SU-DHL-6 (cell line): ENCODE measurements at regions not wholly inside any gene's neighbourhood (a gene's known extent, or its start where the extent isn't known, plus 50 kb on each side); places are given as distances from the start of the nearest gene placed in this dataset.

Source experiments
- EZH2phosphoT487 ChIP-seq: fragments of 200-600 bp; sonication (generic), shearing (Covaris generic); conservative IDR thresholded peaks from 2 replicates; pipeline ENCODE4 v1.6.1; 2018; ENCODE audit warnings: mild to moderate bottlenecking, antibody characterized with exemption, low read length, moderate library complexity, mixed read lengths
- TF ChIP-seq, protein P1 (sequence below): fragments of 200-600 bp; sonication (generic); IDR thresholded peaks from one replicate; pipeline ENCODE4 v1.5.1; 2017; ENCODE audit warnings: antibody characterized with exemption, mild to moderate bottlenecking, low read length, moderate library complexity; ENCODE audit not compliant: insufficient read depth, poor library complexity, severe bottlenecking

DNA sequence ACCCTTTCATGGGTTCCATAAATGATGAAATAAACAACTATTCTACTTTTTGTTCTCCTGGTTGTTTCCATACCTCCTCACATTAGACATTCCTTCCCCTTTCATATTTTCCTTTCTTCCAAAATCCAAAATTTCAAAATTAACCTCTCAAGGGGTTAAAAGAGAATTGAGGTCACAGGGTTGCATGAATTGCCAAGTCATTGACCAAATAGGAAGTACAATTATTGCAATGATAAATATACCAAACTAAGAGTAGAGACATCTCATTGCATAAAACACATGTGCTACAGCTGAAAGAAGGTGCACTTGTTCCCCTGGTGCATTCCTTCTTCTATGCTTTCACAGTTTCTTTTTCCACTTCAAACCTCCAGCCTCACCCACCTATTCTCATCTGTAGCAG is 136.1 kb downstream of the KCTD12 start:
- TF ChIP-seq, protein P1, sequence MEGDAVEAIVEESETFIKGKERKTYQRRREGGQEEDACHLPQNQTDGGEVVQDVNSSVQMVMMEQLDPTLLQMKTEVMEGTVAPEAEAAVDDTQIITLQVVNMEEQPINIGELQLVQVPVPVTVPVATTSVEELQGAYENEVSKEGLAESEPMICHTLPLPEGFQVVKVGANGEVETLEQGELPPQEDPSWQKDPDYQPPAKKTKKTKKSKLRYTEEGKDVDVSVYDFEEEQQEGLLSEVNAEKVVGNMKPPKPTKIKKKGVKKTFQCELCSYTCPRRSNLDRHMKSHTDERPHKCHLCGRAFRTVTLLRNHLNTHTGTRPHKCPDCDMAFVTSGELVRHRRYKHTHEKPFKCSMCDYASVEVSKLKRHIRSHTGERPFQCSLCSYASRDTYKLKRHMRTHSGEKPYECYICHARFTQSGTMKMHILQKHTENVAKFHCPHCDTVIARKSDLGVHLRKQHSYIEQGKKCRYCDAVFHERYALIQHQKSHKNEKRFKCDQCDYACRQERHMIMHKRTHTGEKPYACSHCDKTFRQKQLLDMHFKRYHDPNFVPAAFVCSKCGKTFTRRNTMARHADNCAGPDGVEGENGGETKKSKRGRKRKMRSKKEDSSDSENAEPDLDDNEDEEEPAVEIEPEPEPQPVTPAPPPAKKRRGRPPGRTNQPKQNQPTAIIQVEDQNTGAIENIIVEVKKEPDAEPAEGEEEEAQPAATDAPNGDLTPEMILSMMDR, result no peak
- no peak for TF ChIP-seq EZH2phosphoT487
